Psoas muscle (tissue), 7 donors: ENCODE measurements at regions not wholly inside any gene's neighbourhood (a gene's known extent, or its start where the extent isn't known, plus 50 kb on each side); places are given as distances from the start of the nearest gene placed in this dataset.

Source experiments
- ATAC-seq, 4 donors: fragments of 200-7000 bp; cut with Tn5 transposase; one replicate each; pipeline ENCODE4 v1.9.1; 2020; ENCODE audit warnings: moderate library complexity in 3 of 4, mild to moderate bottlenecking in 2 of 4
- DNase-seq, 2 donors: peaks; one replicate each; pipeline ENCODE4 v3.0.0-alpha.2; 2020
- H3K27ac ChIP-seq: fragments of 200-600 bp; one replicate; pipeline ENCODE4 v1.8.0; 2022
- H3K27me3 ChIP-seq, 3 donors: fragments of 200-600 bp in 1 of 3; one replicate each; pipeline versions ENCODE4 v1.6.1 to v1.8.0; 2013 to 2022; ENCODE audit warnings: low read length in 2 of 3, mild to moderate bottlenecking in 2 of 3, moderate library complexity in 1 of 3; ENCODE audit not compliant: insufficient read depth in 3 of 3
- H3K36me3 ChIP-seq, 2 donors: fragments of 200-600 bp in 1 of 2; one replicate each; pipeline versions ENCODE4 v1.6.1 to v1.8.0; 2013 to 2022; ENCODE audit warnings: low read depth in 1 of 2, mild to moderate bottlenecking in 1 of 2, moderate library complexity in 1 of 2; ENCODE audit not compliant: insufficient read depth in 1 of 2
- H3K4me1 ChIP-seq: fragments of 200-600 bp; one replicate; pipeline ENCODE4 v1.8.0; 2022
- H3K4me3 ChIP-seq: fragments of 200-600 bp; one replicate; pipeline ENCODE4 v1.8.0; 2022; ENCODE audit warnings: mild to moderate bottlenecking
- H3K9me3 ChIP-seq: fragments of 200-600 bp; one replicate; pipeline ENCODE4 v1.8.0; 2022
- CTCF ChIP-seq: fragments of 200-600 bp; IDR thresholded peaks from one replicate; pipeline ENCODE4 v1.8.0; 2022; ENCODE audit warnings: antibody characterized with exemption
- WGBS, 3 donors: extraction: QIAGEN DNeasy Blood & Tissue Kit; methylation state at CpG; one replicate each; pipeline versions ENCODE4 v1.1.6 to v1.1.7; 2013; 5-methylcytosine and 5-hydroxymethylcytosine counted together
- intact Hi-C, 2 donors: fragments of 100-400 bp; cut with DNase I; formaldehyde crosslinking; loops; one replicate each; pipeline versions ENCODE4 v1.11.0 to v1.14.2; 2022
- donor health status: healthy with polysubstance abuse.
- donor health status: DM: no; HTN: no; CAD: no; lungs with moderate emphysema.
- donor health status: Bipolar disorder and iron deficiency.
- donor health status: healthy.
- donor health status: DM: yes; HTN: yes; CAD: no.
- donor health status: DM: no; HTN: no; CAD: no.
- donor health status: DM: yes; HTN: yes; CAD: no.

GRCh38 chr2:220673151-220673874 lies 898.8 kb downstream of the EPHA4 start:
- DNase-seq: no peak
- Histone ChIP-seq H3K4me3 (no peak overlapping the region), H3K27ac (no peak overlapping the region), H3K36me3 (no peaks in the 10 kb centered on the region), H3K27me3 (peaks cover 0 to 5% (median 2%) of the 10 kb centered on the region in 3 donors), H3K9me3 (no peaks in the 10 kb centered on the region), H3K4me1 (no peaks in the 10 kb centered on the region)
- WGBS, 3 donors: 90 to 94% (median 91%) methylated on average over 7 of the region's 7 CpGs
- intact Hi-C loops: no loop called here
- ATAC-seq: no peak
- no peak for TF ChIP-seq CTCF

- WGBS, 3 donors: 71 to 81% (median 78%) methylated on average over 3 of the region's 3 CpGs
- ATAC-seq: no peak
These were observed 898.1 kb downstream of the EPHA4 start for GRCh38 chr2:220674033-220674432.

GRCh38 chr2:220676695-220677094 lies 895.4 kb downstream of the EPHA4 start:
- Histone ChIP-seq H3K36me3 (no peaks in the 10 kb centered on the region), H3K4me3 (no peak overlapping the region), H3K9me3 (no peaks in the 10 kb centered on the region), H3K27ac (no peak overlapping the region), H3K4me1 (no peaks in the 10 kb centered on the region), H3K27me3 (peaks cover 0 to 5% (median 2%) of the 10 kb centered on the region in 3 donors)
- no peak for ATAC-seq
- TF ChIP-seq CTCF: no peak
- WGBS, 3 donors: 91 to 100% (median 92%) methylated on average over 1 of the region's 1 CpG
- intact Hi-C loops: no loop called here
- DNase-seq: no peak

More at GRCh38 chr2:220674033-220674432, 898.1 kb downstream of the EPHA4 start:
- intact Hi-C loops: no loop called here
- DNase-seq: no peak
- H3K27ac ChIP-seq: no peak overlapping the region
- H3K27me3 ChIP-seq: peaks cover 0 to 5% (median 2%) of the 10 kb centered on the region in 3 donors
- no peaks in the 10 kb centered on the region for H3K4me1 ChIP-seq
- no peak for TF ChIP-seq CTCF
- no peak overlapping the region for H3K4me3 ChIP-seq
- no peaks in the 10 kb centered on the region for H3K36me3 ChIP-seq
- H3K9me3 ChIP-seq: no peaks in the 10 kb centered on the region

- H3K4me1 ChIP-seq: no peaks in the 10 kb centered on the region
- no peaks in the 10 kb centered on the region for H3K36me3 ChIP-seq
- no peak overlapping the region for H3K27ac ChIP-seq
- intact Hi-C loops: no loop called here
- peaks cover 0 to 5% (median 2%) of the 10 kb centered on the region in 3 donors for H3K27me3 ChIP-seq
- DNase-seq (no peak), ATAC-seq (no peak)
- TF ChIP-seq CTCF: no peak
- no peak overlapping the region for H3K4me3 ChIP-seq
- no peaks in the 10 kb centered on the region for H3K9me3 ChIP-seq
These were observed 893.2 kb downstream of the EPHA4 start for GRCh38 chr2:220678943-220679342.

- Histone ChIP-seq H3K4me1 (no peaks in the 10 kb centered on the region), H3K4me3 (no peak overlapping the region), H3K27ac (no peak overlapping the region), H3K9me3 (no peaks in the 10 kb centered on the region), H3K36me3 (no peaks in the 10 kb centered on the region), H3K27me3 (no peaks in the 10 kb centered on the region)
- 83 to 89% (median 86%) methylated on average over 1 of the region's 1 CpG for WGBS, 3 donors
- DNase-seq (no peak), ATAC-seq (no peak)
- TF ChIP-seq CTCF: no peak
- intact Hi-C loops: loop anchor here in 1 of 2 donors (10.0 kb wide), 2 partner anchors 202 to 422 kb away; no protein-coding TSS in a partner anchor
These were observed 889.5 kb downstream of the EPHA4 start for GRCh38 chr2:220682616-220683015.
